ENCODE measurements at regions not wholly inside any gene's neighbourhood (a gene's known extent, or its start where the extent isn't known, plus 50 kb on each side); places are given as distances from the start of the nearest gene placed in this dataset.
"Not testable (repeated sequence)": the region's sequence is repeated elsewhere in the genome, so short reads cannot be mapped to it uniquely, and the experiment has no call there.

- intact Hi-C loops (cut with micrococcal nuclease): no loop called here
Measured at GRCh38 chr2:156918410-156918809, 339.1 kb upstream of the GALNT5 start.

- intact Hi-C loops (cut with micrococcal nuclease): no loop called here
Measured at GRCh38 chr2:156930423-156930822, 327.1 kb upstream of the GALNT5 start.

GRCh38 chr2:156933645-156934225 is 323.8 kb upstream of the GALNT5 start:
- intact Hi-C loops (cut with micrococcal nuclease): no loop called here

- intact Hi-C loops (cut with micrococcal nuclease): no loop called here
Measured at GRCh38 chr2:156935616-156936015, 321.9 kb upstream of the GALNT5 start.

- intact Hi-C loops (cut with micrococcal nuclease): no loop called here
Measured at GRCh38 chr2:156937430-156937829, 320.1 kb upstream of the GALNT5 start.

GRCh38 chr2:156944871-156945270 is 312.6 kb upstream of the GALNT5 start:
- intact Hi-C loops (cut with micrococcal nuclease): no loop called here

- intact Hi-C loops (cut with micrococcal nuclease): no loop called here
Measured at GRCh38 chr2:156947261-156947660, 310.2 kb upstream of the GALNT5 start.

- intact Hi-C loops (cut with micrococcal nuclease): no loop called here
Measured at GRCh38 chr2:156955701-156956100, 301.8 kb upstream of the GALNT5 start.

- intact Hi-C loops (cut with micrococcal nuclease): no loop called here
Measured at GRCh38 chr2:156956161-156956560, 301.3 kb upstream of the GALNT5 start.

GRCh38 chr2:156958374-156958773 is 299.1 kb upstream of the GALNT5 start:
- intact Hi-C loops (cut with micrococcal nuclease): no loop called here

- intact Hi-C loops (cut with micrococcal nuclease): no loop called here
Measured at GRCh38 chr2:156959481-156959880, 298.0 kb upstream of the GALNT5 start.

GRCh38 chr2:156982615-156983014 is 274.9 kb upstream of the GALNT5 start:
- intact Hi-C loops (cut with micrococcal nuclease): no loop called here

- intact Hi-C loops (cut with micrococcal nuclease): no loop called here
Measured at GRCh38 chr2:156986339-156986988, 271.0 kb upstream of the GALNT5 start.

- intact Hi-C loops (cut with micrococcal nuclease): no loop called here
Measured at GRCh38 chr2:156999661-157000060, 257.8 kb upstream of the GALNT5 start.

GRCh38 chr2:157004789-157005188 is 252.7 kb upstream of the GALNT5 start:
- intact Hi-C loops (cut with micrococcal nuclease): no loop called here

GRCh38 chr2:157015015-157015575 is 242.4 kb upstream of the GALNT5 start:
- intact Hi-C loops (cut with micrococcal nuclease): no loop called here

GRCh38 chr2:157023264-157023663 is 234.2 kb upstream of the GALNT5 start:
- intact Hi-C loops (cut with micrococcal nuclease): not testable (repeated sequence)

GRCh38 chr2:157024129-157024528 is 233.4 kb upstream of the GALNT5 start:
- intact Hi-C loops (cut with micrococcal nuclease): no loop called here

GRCh38 chr2:157032017-157032416 is 225.5 kb upstream of the GALNT5 start:
- intact Hi-C loops (cut with micrococcal nuclease): no loop called here

- intact Hi-C loops (cut with micrococcal nuclease): no loop called here
Measured at GRCh38 chr2:157036726-157037125, 220.8 kb upstream of the GALNT5 start.

- intact Hi-C loops (cut with micrococcal nuclease): no loop called here
Measured at GRCh38 chr2:157043786-157044185, 213.7 kb upstream of the GALNT5 start.

- intact Hi-C loops (cut with micrococcal nuclease): no loop called here
Measured at GRCh38 chr2:157046396-157046795, 211.1 kb upstream of the GALNT5 start.

GRCh38 chr2:157052685-157053224 is 204.8 kb upstream of the GALNT5 start:
- intact Hi-C loops (cut with micrococcal nuclease): no loop called here

Measured in T-helper 2 cell treated with Interferon-gamma antibody and Interleukin-4, amounts not matched to agents 100 ng/mL and 5 ng/mL, for 36 hours (primary cell).